Endothelial cell of umbilical vein (primary cell): ENCODE measurements at regions not wholly inside any gene's neighbourhood (a gene's known extent, or its start where the extent isn't known, plus 50 kb on each side); places are given as distances from the start of the nearest gene placed in this dataset.

Experiments used
- CTCF ChIP-seq, 2 donors: IDR thresholded peaks; 1 replicate in 1 of 2; 2 replicates in 1 of 2; pipeline ENCODE4 v1.5.1; 2011; ENCODE audit warnings: low read length in 2 of 2, mild to moderate bottlenecking in 2 of 2, moderate library complexity in 2 of 2, control low read depth in 1 of 2, inconsistent platforms in 1 of 2, low read depth in 1 of 2; ENCODE audit not compliant: insufficient read depth in 1 of 2; ENCODE audit errors: extremely low read depth in 1 of 2
- EZH2 ChIP-seq: IDR thresholded peaks from 2 replicates; pipeline ENCODE4 v1.6.1; 2012; ENCODE audit warnings: borderline replicate concordance, low read depth, mild to moderate bottlenecking, moderate library complexity, low read length, inconsistent platforms; ENCODE audit not compliant: severe bottlenecking
- POLR2A ChIP-seq: IDR thresholded peaks from 2 replicates; pipeline ENCODE4 v1.6.1; 2012; ENCODE audit warnings: low read depth, mild to moderate bottlenecking, control low read depth, low read length
- POLR2AphosphoS5 ChIP-seq: IDR thresholded peaks from 2 replicates; pipeline ENCODE4 v1.6.1; 2012; ENCODE audit warnings: low read depth, mild to moderate bottlenecking, control low read depth, low read length, moderate library complexity; ENCODE audit not compliant: insufficient read depth
- TF ChIP-seq, protein P1 (sequence below): IDR thresholded peaks from 2 replicates; pipeline ENCODE4 v1.6.1; 2011; ENCODE audit not compliant: insufficient read depth, insufficient read length

GRCh38 chr11:116182356-116182966 is 590.3 kb downstream of the BUD13 start:
- TF ChIP-seq EZH2 (no peak), POLR2AphosphoS5 (no peak), CTCF (IDR thresholded peaks at IDR 0.05; ENCODE audit: extremely low read depth in 1 of 2, insufficient read depth in 1 of 2, low read depth in 1 of 2, low read length in 2 of 2) (no peak), POLR2A (no peak)
- TF ChIP-seq, protein P1, sequence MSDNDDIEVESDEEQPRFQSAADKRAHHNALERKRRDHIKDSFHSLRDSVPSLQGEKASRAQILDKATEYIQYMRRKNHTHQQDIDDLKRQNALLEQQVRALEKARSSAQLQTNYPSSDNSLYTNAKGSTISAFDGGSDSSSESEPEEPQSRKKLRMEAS = no peak
